Stimulated activated CD8-positive, alpha-beta memory T cell treated with anti-CD3 and anti-CD28 coated beads, Interleukin-4, amount 100 ng/mL, for 24 hours (primary cell): ENCODE measurements at regions not wholly inside any gene's neighbourhood (a gene's known extent, or its start where the extent isn't known, plus 50 kb on each side); places are given as distances from the start of the nearest gene placed in this dataset.

Source experiments
- DNase-seq: peaks from one replicate; pipeline ENCODE4 v3.0.0-alpha.2; 2020; ENCODE audit warnings: low read depth

GRCh38 chr20:60064554-60065196, 106.5 kb downstream of the CDH26 start:
- no peak for DNase-seq

- no peak for DNase-seq
These were observed 107.7 kb downstream of the CDH26 start for GRCh38 chr20:60065741-60066437.

- no peak for DNase-seq
These were observed 108.2 kb downstream of the CDH26 start for GRCh38 chr20:60066438-60066823.

GRCh38 chr20:60068509-60068908, 110.3 kb downstream of the CDH26 start:
- DNase-seq = no peak

GRCh38 chr20:60069656-60070055, 111.4 kb downstream of the CDH26 start:
- no peak for DNase-seq

- no peak for DNase-seq
These were observed 112.6 kb downstream of the CDH26 start for GRCh38 chr20:60070791-60071190.

GRCh38 chr20:60071965-60072364, 113.7 kb downstream of the CDH26 start:
- DNase-seq = no peak

GRCh38 chr20:60073086-60073485, 114.9 kb downstream of the CDH26 start:
- DNase-seq = no peak

GRCh38 chr20:60073504-60073903, 115.3 kb downstream of the CDH26 start:
- DNase-seq = no peak

- no peak for DNase-seq
These were observed 116.1 kb downstream of the CDH26 start for GRCh38 chr20:60074276-60074675.

- DNase-seq = no peak
These were observed 120.4 kb downstream of the CDH26 start for GRCh38 chr20:60078351-60079250.

- DNase-seq = no peak
These were observed 122.2 kb downstream of the CDH26 start for GRCh38 chr20:60080401-60080800.

GRCh38 chr20:60085551-60086132, 127.4 kb downstream of the CDH26 start:
- no peak for DNase-seq

- DNase-seq = no peak
These were observed 128.8 kb downstream of the CDH26 start for GRCh38 chr20:60086821-60087562.

GRCh38 chr20:60087563-60088105, 129.4 kb downstream of the CDH26 start:
- no peak for DNase-seq

- DNase-seq = no peak
These were observed 130.0 kb downstream of the CDH26 start for GRCh38 chr20:60088236-60088635.

GRCh38 chr20:60090631-60091030, 132.4 kb downstream of the CDH26 start:
- no peak for DNase-seq

GRCh38 chr20:60091305-60091704, 133.1 kb downstream of the CDH26 start:
- no peak for DNase-seq

GRCh38 chr20:60091861-60092260, 133.6 kb downstream of the CDH26 start:
- no peak for DNase-seq

GRCh38 chr20:60092729-60093128, 134.5 kb downstream of the CDH26 start:
- no peak for DNase-seq

- no peak for DNase-seq
These were observed 137.2 kb downstream of the CDH26 start for GRCh38 chr20:60095456-60095855.
